Heart left ventricle (tissue), 13 donors: ENCODE measurements at regions not wholly inside any gene's neighbourhood (a gene's known extent, or its start where the extent isn't known, plus 50 kb on each side); places are given as distances from the start of the nearest gene placed in this dataset.

Experiments used
- CTCF ChIP-seq, 12 donors: fragments of 200-600 bp; sonication (generic) in 4 of 12; IDR thresholded peaks; one replicate each; pipeline versions ENCODE4 v1.5.0 to v1.8.0; 2018 to 2022; ENCODE audit warnings: antibody characterized with exemption in 12 of 12, mild to moderate bottlenecking in 5 of 12
- POLR2A ChIP-seq, 2 donors: fragments of 450-650 bp; IDR thresholded peaks; one replicate each; pipeline ENCODE4 v1.6.1; 2017; ENCODE audit warnings: antibody characterized with exemption in 2 of 2, mild to moderate bottlenecking in 2 of 2, moderate library complexity in 2 of 2
- donor health status: ischemic (EF 13 %, LVEDD 7.1; RV severe dilation, severe dysfunction).
- donor health status: DM: no; HTN: yes; CAD: no.
- donor health status: DM: no; HTN: no; CAD: no.
- donor health status: ischemic (EF 25% LVEDD 6.9; RV normal size, moderate dysfunction).
- donor health status: ischemic (EF 25% LVEDD 5.7; RV mildly dilated, moderate dysfunction).
- donor health status: ischemic (EF 35%, LVEDD 5.7; RV mildly dilated, moderate dysfunction).
- donor health status: nonischemic (EF 11% LVEDD 7.7; RV severe dilation, severe dysfunction).
- donor health status: DM: yes; HTN: yes; CAD: no.
- donor health status: PGD.
- donor health status: ischemic (EF 29% LVEDD 5.4; RV normal size, mild dysfunction).
- donor health status: nonischemic (EF 23%, LVEDD 6.1; RV moderate dilation, normal function).

- TF ChIP-seq POLR2A (IDR thresholded peaks at IDR 0.05) (no peak), CTCF (IDR thresholded peaks at IDR 0.05) (no peak)
Measured at GRCh38 chr2:5453220-5454050, 238.7 kb upstream of the SOX11 start.
